Trophoblast cell (in vitro differentiated cells and primary cell): ENCODE measurements at regions not wholly inside any gene's neighbourhood (a gene's known extent, or its start where the extent isn't known, plus 50 kb on each side); places are given as distances from the start of the nearest gene placed in this dataset.
A peak's percentile ranks its signal among the peaks of the same experiment; 100 is the strongest.

Source experiments
- DNase-seq, 2 donors: peaks; one replicate each; pipeline ENCODE4 v3.0.0-alpha.2; 2016
- H2AFZ ChIP-seq: 2 replicates; pipeline ENCODE4 v1.6.1; 2013; ENCODE audit warnings: low read length, moderate library complexity, mild to moderate bottlenecking; ENCODE audit not compliant: insufficient read depth, poor library complexity
- H2AK5ac ChIP-seq: 2 replicates; pipeline ENCODE4 v1.6.1; 2013; ENCODE audit warnings: mild to moderate bottlenecking, low read length
- H2BK120ac ChIP-seq: 2 replicates; pipeline ENCODE4 v1.6.1; 2013; ENCODE audit warnings: low read length, mild to moderate bottlenecking, moderate library complexity; ENCODE audit not compliant: insufficient read depth, poor library complexity
- H2BK12ac ChIP-seq: 2 replicates; pipeline ENCODE4 v1.6.1; 2013; ENCODE audit warnings: mild to moderate bottlenecking, low read length, moderate library complexity
- H2BK5ac ChIP-seq: 2 replicates; pipeline ENCODE4 v1.6.1; 2013; ENCODE audit warnings: low read length, low read depth, moderate library complexity, mild to moderate bottlenecking; ENCODE audit not compliant: poor library complexity
- H3K14ac ChIP-seq: 2 replicates; pipeline ENCODE4 v1.6.1; 2013; ENCODE audit warnings: mild to moderate bottlenecking, low read length
- H3K18ac ChIP-seq: 2 replicates; pipeline ENCODE4 v1.6.1; 2013; ENCODE audit warnings: mild to moderate bottlenecking, low read length
- H3K23ac ChIP-seq: 2 replicates; pipeline ENCODE4 v1.6.1; 2013; ENCODE audit warnings: low read length
- H3K27ac ChIP-seq: 2 replicates; pipeline ENCODE4 v1.5.1; 2013; ENCODE audit warnings: low read depth, mild to moderate bottlenecking, inconsistent platforms, low read length, moderate library complexity
- H3K27me3 ChIP-seq: 2 replicates; pipeline ENCODE4 v1.6.1; 2013; ENCODE audit warnings: inconsistent platforms, mild to moderate bottlenecking, low read length, moderate library complexity; ENCODE audit not compliant: insufficient read depth
- H3K36me3 ChIP-seq, 2 experiments: 1 replicate in 1 of 2; 2 replicates in 1 of 2; pipeline ENCODE4 v1.6.1; 2013; ENCODE audit warnings: low read length in 2 of 2, mild to moderate bottlenecking in 2 of 2, moderate library complexity in 1 of 2; ENCODE audit not compliant: insufficient read depth in 2 of 2, control insufficient read depth in 1 of 2
- H3K4ac ChIP-seq: 2 replicates; pipeline ENCODE4 v1.6.1; 2013; ENCODE audit warnings: low read depth, mild to moderate bottlenecking, low read length, moderate library complexity
- H3K4me1 ChIP-seq, 2 experiments: 1 replicate in 1 of 2; 2 replicates in 1 of 2; pipeline ENCODE4 v1.6.1; 2013; ENCODE audit warnings: low read length in 2 of 2, mild to moderate bottlenecking in 2 of 2, moderate library complexity in 1 of 2; ENCODE audit not compliant: insufficient read depth in 2 of 2, control insufficient read depth in 1 of 2
- H3K4me2 ChIP-seq: 2 replicates; pipeline ENCODE4 v1.6.1; 2013; ENCODE audit warnings: inconsistent platforms, mild to moderate bottlenecking, low read length, moderate library complexity
- H3K4me3 ChIP-seq: 2 replicates; pipeline ENCODE4 v1.5.1; 2013; ENCODE audit warnings: mild to moderate bottlenecking, low read depth, low read length, inconsistent platforms
- H3K79me1 ChIP-seq: one replicate; pipeline ENCODE4 v1.6.1; 2013; ENCODE audit warnings: low read length
- H3K79me2 ChIP-seq: 2 replicates; pipeline ENCODE4 v1.6.1; 2013; ENCODE audit warnings: low read length, mild to moderate bottlenecking; ENCODE audit not compliant: control insufficient read depth, insufficient read depth, poor library complexity
- H3K9ac ChIP-seq: 2 replicates; pipeline ENCODE4 v1.6.1; 2013; ENCODE audit warnings: mild to moderate bottlenecking, low read length
- H3K9me3 ChIP-seq: 2 replicates; pipeline ENCODE4 v1.6.1; 2013; ENCODE audit warnings: low read depth, mild to moderate bottlenecking, control low read depth, inconsistent platforms, low read length; ENCODE audit not compliant: insufficient read depth
- H4K12ac ChIP-seq: 2 replicates; pipeline ENCODE4 v1.6.1; 2013; ENCODE audit warnings: low read depth, mild to moderate bottlenecking, low read length, moderate library complexity
- H4K8ac ChIP-seq: 2 replicates; pipeline ENCODE4 v1.6.1; 2013; ENCODE audit warnings: low read depth, mild to moderate bottlenecking, low read length, moderate library complexity
- H4K91ac ChIP-seq: one replicate; pipeline ENCODE4 v1.6.1; 2013; ENCODE audit warnings: low read depth, mild to moderate bottlenecking, low read length, moderate library complexity
- WGBS: extraction: QIAGEN DNeasy Blood & Tissue Kit; methylation state at CpG from one replicate; pipeline ENCODE4 v1.1.7; 2013; ENCODE audit warnings: missing lambda C conversion rate; ENCODE audit not compliant: insufficient read length, insufficient coverage; ENCODE audit errors: extremely low coverage; 5-methylcytosine and 5-hydroxymethylcytosine counted together

DNA sequence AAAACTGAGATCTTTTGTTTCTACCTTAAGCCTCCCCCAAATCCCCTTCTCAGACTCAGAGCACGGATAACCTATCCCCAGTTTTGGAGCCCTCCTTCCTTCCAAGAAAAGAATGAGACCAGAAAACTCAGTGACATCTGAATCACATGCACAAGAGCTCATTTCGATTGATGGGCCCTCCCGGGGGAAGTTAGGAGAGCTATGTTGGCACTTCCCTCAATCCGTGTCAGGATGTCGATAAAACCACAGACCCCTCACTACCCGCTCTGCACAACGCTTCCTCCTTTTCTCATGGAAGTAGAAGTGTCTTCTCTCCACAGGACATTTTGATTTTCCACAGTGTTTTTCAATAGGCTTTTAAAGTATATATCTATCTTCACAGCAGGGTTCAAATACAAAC, 332.4 kb downstream of the HACE1 start:
- Histone ChIP-seq H3K4me1 (no peaks in the 10 kb centered on the region), H3K36me3 (no peaks in the 10 kb centered on the region), H2BK120ac (peak overlapping the region; percentile 28), H2AK5ac (no peak overlapping the region), H3K18ac (no peak overlapping the region), H3K27ac (no peak overlapping the region), H3K4ac (no peak overlapping the region), H2BK12ac (peak overlapping the region; percentile 78), H3K79me1 (peaks cover 7% of the 10 kb centered on the region), H4K12ac (no peak overlapping the region), H3K9ac (no peak overlapping the region), H3K9me3 (no peaks in the 10 kb centered on the region), H2AFZ (no peak overlapping the region), H3K23ac (no peak overlapping the region), H3K4me3 (no peak overlapping the region), H3K4me2 (no peak overlapping the region), H2BK5ac (no peak overlapping the region), H3K14ac (no peak overlapping the region), H4K8ac (no peak overlapping the region), H3K79me2 (no peaks in the 10 kb centered on the region), H4K91ac (peak overlapping the region; percentile 65), H3K27me3 (no peaks in the 10 kb centered on the region)
- WGBS, result no CpG with 5 or more reads among the region's 7 CpGs
- DNase-seq, result no peak

DNA sequence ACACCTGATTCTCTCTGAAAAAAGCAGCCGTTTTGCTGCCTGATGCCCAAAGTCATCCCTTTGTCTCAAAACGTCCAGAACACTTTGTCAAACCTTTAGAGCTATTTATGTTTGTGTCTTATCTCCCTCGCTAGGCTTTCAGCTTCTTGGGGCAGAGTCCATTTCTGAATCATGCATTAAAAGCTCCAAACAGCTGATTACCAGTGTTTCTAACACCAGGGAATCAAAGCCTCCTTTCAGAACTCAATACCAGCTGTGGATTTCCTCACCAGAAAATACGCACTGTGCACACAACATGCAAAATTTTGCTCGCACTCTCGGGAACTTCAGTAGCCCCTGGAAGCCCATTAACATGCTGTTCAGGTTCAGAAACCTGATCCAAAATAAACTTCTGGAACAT, 333.3 kb downstream of the HACE1 start:
- Histone ChIP-seq H2BK12ac (no peak overlapping the region), H3K27ac (no peak overlapping the region), H4K91ac (no peak overlapping the region), H3K23ac (no peak overlapping the region), H2AFZ (no peak overlapping the region), H3K79me2 (no peaks in the 10 kb centered on the region), H3K4me2 (no peak overlapping the region), H3K27me3 (no peaks in the 10 kb centered on the region), H3K18ac (no peak overlapping the region), H4K12ac (no peak overlapping the region), H4K8ac (no peak overlapping the region), H2BK120ac (no peak overlapping the region), H3K4me1 (no peaks in the 10 kb centered on the region), H2BK5ac (no peak overlapping the region), H3K4ac (no peak overlapping the region), H3K14ac (no peak overlapping the region), H3K9ac (no peak overlapping the region), H3K4me3 (no peak overlapping the region), H2AK5ac (no peak overlapping the region), H3K79me1 (peaks cover 7% of the 10 kb centered on the region), H3K36me3 (no peaks in the 10 kb centered on the region), H3K9me3 (no peaks in the 10 kb centered on the region)
- DNase-seq, result no peak
- no CpG with 5 or more reads among the region's 6 CpGs for WGBS

- Histone ChIP-seq H4K8ac (no peak overlapping the region), H2AK5ac (no peak overlapping the region), H3K18ac (no peak overlapping the region), H3K4me3 (no peak overlapping the region), H3K36me3 (no peaks in the 10 kb centered on the region), H2BK5ac (no peak overlapping the region), H4K12ac (no peak overlapping the region), H3K23ac (no peak overlapping the region), H3K14ac (no peak overlapping the region), H2AFZ (no peak overlapping the region), H2BK12ac (no peak overlapping the region), H3K4me2 (peak overlapping the region; percentile 23), H2BK120ac (no peak overlapping the region), H3K27ac (no peak overlapping the region), H3K27me3 (no peaks in the 10 kb centered on the region), H3K4me1 (no peaks in the 10 kb centered on the region), H3K4ac (no peak overlapping the region), H4K91ac (no peak overlapping the region), H3K79me1 (peaks cover 7% of the 10 kb centered on the region), H3K9me3 (no peaks in the 10 kb centered on the region), H3K79me2 (no peaks in the 10 kb centered on the region), H3K9ac (no peak overlapping the region)
- no CpG with 5 or more reads among the region's 15 CpGs for WGBS
- DNase-seq, result peak; percentile 66 to 95
Observed at GRCh38 chr6:104525677-104526322, 333.9 kb downstream of the HACE1 start.

DNA sequence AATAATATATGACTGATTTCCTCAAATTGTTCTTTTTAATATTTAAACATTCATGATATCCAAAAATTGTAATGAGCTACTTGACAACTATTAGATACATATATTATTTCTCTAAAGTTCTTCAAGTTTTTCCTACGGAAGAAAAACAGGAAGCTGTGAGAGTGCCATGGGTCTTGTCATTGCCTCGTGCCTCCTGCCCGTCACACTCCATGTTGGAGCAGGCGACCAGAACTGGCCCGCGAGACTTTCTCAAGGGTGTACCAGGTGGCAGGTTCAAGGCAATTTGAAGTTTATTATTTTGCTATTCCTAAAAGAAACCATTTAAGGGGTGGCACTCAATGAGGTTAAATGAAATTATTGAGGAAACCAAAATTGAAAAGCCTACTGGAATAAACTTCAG, 337.2 kb downstream of the HACE1 start:
- Histone ChIP-seq H3K9ac (no peak overlapping the region), H3K9me3 (no peaks in the 10 kb centered on the region), H2BK120ac (no peak overlapping the region), H3K4ac (no peak overlapping the region), H3K79me1 (no peaks in the 10 kb centered on the region), H3K79me2 (no peaks in the 10 kb centered on the region), H2AK5ac (no peak overlapping the region), H3K4me1 (no peaks in the 10 kb centered on the region), H2BK12ac (no peak overlapping the region), H3K4me3 (no peak overlapping the region), H4K12ac (no peak overlapping the region), H4K8ac (no peak overlapping the region), H3K27me3 (no peaks in the 10 kb centered on the region), H2AFZ (no peak overlapping the region), H3K27ac (no peak overlapping the region), H3K4me2 (no peak overlapping the region), H4K91ac (no peak overlapping the region), H3K36me3 (no peaks in the 10 kb centered on the region), H3K18ac (no peak overlapping the region), H3K23ac (no peak overlapping the region), H3K14ac (no peak overlapping the region), H2BK5ac (no peak overlapping the region)
- DNase-seq, result no peak
- no CpG with 5 or more reads among the region's 6 CpGs for WGBS
